H1 (cell line): ENCODE measurements at regions not wholly inside any gene's neighbourhood (a gene's known extent, or its start where the extent isn't known, plus 50 kb on each side); places are given as distances from the start of the nearest gene placed in this dataset.

Experiments
- CTCF ChIA-PET: fragments of 300-600 bp; sonication (Branson Sonifier 250); formaldehyde crosslinking; loops from one replicate; lab custom pipeline; 2021; ENCODE audit not compliant: partially characterized antibody; lab: Charles Lee
- POLR2A ChIA-PET: fragments of 300-600 bp; sonication (Branson Sonifier 250); formaldehyde crosslinking; loops from one replicate; lab custom pipeline; 2021; ENCODE audit warnings: inconsistent platforms; ENCODE audit not compliant: partially characterized antibody; lab: Charles Lee
- DNase-seq, 2 experiments: peaks; one replicate each; pipeline versions ENCODE4 v3.0.0 to v3.0.0-alpha.2; 2010 to 2022; ENCODE audit warnings: low spot score in 2 of 2, low read depth in 1 of 2, mixed read lengths in 1 of 2
- FAIRE-seq: peaks from 2 replicates; lab custom pipeline; 2011; peaks lifted over from hg19 to GRCh38; lab: Jason Lieb, UNC
- H2AFZ ChIP-seq: 2 replicates; pipeline ENCODE4 v1.8.1; 2012; ENCODE audit warnings: low read length, inconsistent platforms
- H2AK5ac ChIP-seq: 2 replicates; pipeline ENCODE4 v1.6.1; 2013; ENCODE audit warnings: low read depth, low read length
- H2BK120ac ChIP-seq: replicated peaks from 2 replicates; pipeline ENCODE3; 2013; ENCODE audit warnings: low read depth, low read length, inconsistent platforms
- H2BK12ac ChIP-seq: 2 replicates; pipeline ENCODE4 v1.6.1; 2013; ENCODE audit warnings: low read depth, low read length
- H2BK15ac ChIP-seq: 2 replicates; pipeline ENCODE4 v1.6.1; 2013; ENCODE audit warnings: low read length
- H2BK20ac ChIP-seq: 2 replicates; pipeline ENCODE4 v1.6.1; 2013; ENCODE audit warnings: low read length
- H2BK5ac ChIP-seq: 2 replicates; pipeline ENCODE4 v1.6.1; 2013; ENCODE audit warnings: low read depth, low read length
- H3K14ac ChIP-seq: 2 replicates; pipeline ENCODE4 v1.6.1; 2013; ENCODE audit warnings: inconsistent platforms; ENCODE audit not compliant: insufficient read length
- H3K18ac ChIP-seq: 2 replicates; pipeline ENCODE4 v1.6.1; 2013; ENCODE audit warnings: low read length; ENCODE audit errors: extremely low read depth
- H3K23ac ChIP-seq: 2 replicates; pipeline ENCODE4 v1.6.1; 2013; ENCODE audit warnings: inconsistent platforms; ENCODE audit not compliant: insufficient read length
- H3K23me2 ChIP-seq: 2 replicates; pipeline ENCODE4 v1.6.1; 2013; ENCODE audit warnings: low read depth, low read length
- H3K27ac ChIP-seq: 2 replicates; pipeline ENCODE4 v1.6.1; 2011; ENCODE audit warnings: low read depth, low read length, inconsistent platforms
- H3K27me3 ChIP-seq, 4 experiments: replicated peaks in 1 of 4; 1 replicate in 1 of 4; 2 replicates in 3 of 4; pipeline versions ENCODE4 v1.6.1 to v1.8.1; 2011 to 2013; ENCODE audit warnings: low read length in 3 of 4, mild to moderate bottlenecking in 3 of 4, inconsistent platforms in 2 of 4, mixed read lengths in 2 of 4, moderate library complexity in 1 of 4; ENCODE audit not compliant: control insufficient read depth in 3 of 4, insufficient read depth in 3 of 4; ENCODE audit errors: extremely low read depth in 1 of 4
- H3K36me3 ChIP-seq, 4 experiments: 2 replicates each; pipeline versions ENCODE4 v1.6.1 to v1.8.1; 2011 to 2013; ENCODE audit warnings: mild to moderate bottlenecking in 4 of 4, low read length in 3 of 4, moderate library complexity in 2 of 4, control low read depth in 1 of 4, inconsistent platforms in 1 of 4; ENCODE audit not compliant: insufficient read depth in 4 of 4, control insufficient read depth in 2 of 4
- H3K4ac ChIP-seq: replicated peaks from 2 replicates; pipeline ENCODE3; 2013; ENCODE audit warnings: low read length, low read depth, mixed read lengths, inconsistent platforms; ENCODE audit not compliant: insufficient read length
- H3K4me1 ChIP-seq, 4 experiments: replicated peaks in 1 of 4; 1 replicate in 1 of 4; 2 replicates in 3 of 4; pipeline versions ENCODE4 v1.6.1 to v1.8.1; 2011 to 2013; ENCODE audit warnings: low read length in 3 of 4, inconsistent platforms in 2 of 4, mixed read lengths in 1 of 4; ENCODE audit not compliant: insufficient read depth in 4 of 4, control insufficient read depth in 3 of 4
- H3K4me2 ChIP-seq, 2 experiments: 2 replicates each; pipeline versions ENCODE4 v1.6.1 to v1.8.1; 2011 to 2013; ENCODE audit warnings: low read depth in 2 of 2, low read length in 2 of 2, control low read depth in 1 of 2, inconsistent platforms in 1 of 2, mild to moderate bottlenecking in 1 of 2; ENCODE audit not compliant: insufficient read depth in 1 of 2
- H3K4me3 ChIP-seq, 4 experiments: fragments of 200-600, 300-600 bp in 1 of 4; sonication (generic), shearing (Covaris generic), sonication (Bioruptor Twin) in 1 of 4; 2 replicates each; pipeline versions ENCODE4 v1.5.1 to v1.8.1; 2011 to 2016; ENCODE audit warnings: low read length in 4 of 4, low read depth in 3 of 4, control low read depth in 2 of 4, inconsistent platforms in 2 of 4, mild to moderate bottlenecking in 2 of 4, mixed read lengths in 1 of 4, moderate library complexity in 1 of 4; ENCODE audit not compliant: insufficient read depth in 2 of 4; ENCODE audit errors: extremely low read depth in 1 of 4
- H3K56ac ChIP-seq: replicated peaks from 2 replicates; pipeline ENCODE3; 2013; ENCODE audit warnings: low read depth, mild to moderate bottlenecking, mixed read lengths, low read length, inconsistent platforms; ENCODE audit not compliant: insufficient read length
- H3K79me1 ChIP-seq: 2 replicates; pipeline ENCODE4 v1.6.1; 2013; ENCODE audit warnings: low read depth, low read length, control low read depth
- H3K79me2 ChIP-seq, 2 experiments: 2 replicates each; pipeline versions ENCODE4 v1.6.1 to v1.8.1; 2012 to 2013; ENCODE audit warnings: low read length in 2 of 2, mild to moderate bottlenecking in 2 of 2, inconsistent platforms in 1 of 2; ENCODE audit not compliant: insufficient read depth in 2 of 2, control insufficient read depth in 1 of 2
- H3K9ac ChIP-seq, 4 experiments: replicated peaks in 1 of 4; 1 replicate in 1 of 4; 2 replicates in 3 of 4; pipeline versions ENCODE4 v1.6.1 to v1.8.1; 2011 to 2013; ENCODE audit warnings: low read depth in 3 of 4, low read length in 3 of 4, control low read depth in 2 of 4, mild to moderate bottlenecking in 2 of 4, moderate library complexity in 2 of 4, inconsistent platforms in 1 of 4; ENCODE audit errors: extremely low read depth in 1 of 4
- H3K9me3 ChIP-seq, 2 experiments: 2 replicates each; pipeline versions ENCODE4 v1.6.1 to v1.8.1; 2012 to 2013; ENCODE audit warnings: mild to moderate bottlenecking in 2 of 2, moderate library complexity in 2 of 2, control low read depth in 1 of 2, inconsistent platforms in 1 of 2, low read depth in 1 of 2, low read length in 1 of 2, mixed read lengths in 1 of 2; ENCODE audit not compliant: insufficient read depth in 2 of 2
- H4K20me1 ChIP-seq, 2 experiments: replicated peaks in 1 of 2; 2 replicates each; pipeline versions ENCODE3 to v1.8.1; 2011 to 2013; ENCODE audit warnings: inconsistent platforms in 2 of 2, low read length in 2 of 2, mild to moderate bottlenecking in 1 of 2; ENCODE audit not compliant: insufficient read depth in 2 of 2, control insufficient read depth in 1 of 2
- H4K5ac ChIP-seq: 2 replicates; pipeline ENCODE4 v1.6.1; 2013; ENCODE audit warnings: low read length, low read depth, mixed read lengths, inconsistent platforms; ENCODE audit not compliant: insufficient read length
- H4K8ac ChIP-seq: 2 replicates; pipeline ENCODE4 v1.8.0; 2013; ENCODE audit warnings: mild to moderate bottlenecking, moderate library complexity, low read length, inconsistent platforms; ENCODE audit not compliant: insufficient read depth; ENCODE audit errors: extremely low read depth
- H4K91ac ChIP-seq: replicated peaks from 2 replicates; pipeline ENCODE3; 2013; ENCODE audit warnings: low read length, mixed read lengths, inconsistent platforms; ENCODE audit not compliant: insufficient read length
- BCL11A ChIP-seq, 2 experiments: IDR thresholded peaks; one replicate each; pipeline ENCODE4 v1.6.1; 2011; ENCODE audit warnings: low read depth in 2 of 2, low read length in 2 of 2, mild to moderate bottlenecking in 2 of 2
- BRCA1 ChIP-seq: IDR thresholded peaks from 2 replicates; pipeline ENCODE4 v1.6.1; 2012; ENCODE audit warnings: low read depth, low read length, improper control_type of control experiment
- CBX5 ChIP-seq: fragments of 300-800, 300-1000 bp; sonication (generic); IDR thresholded peaks from 2 replicates; pipeline ENCODE4 v1.7.1; 2016; ENCODE audit warnings: antibody characterized with exemption, low read length, low read depth
- EP300 ChIP-seq, 2 experiments: IDR thresholded peaks; 1 replicate in 1 of 2; 2 replicates in 1 of 2; pipeline ENCODE4 v1.6.1; 2011 to 2012; ENCODE audit warnings: low read depth in 2 of 2, low read length in 2 of 2, mild to moderate bottlenecking in 2 of 2, borderline replicate concordance in 1 of 2, inconsistent platforms in 1 of 2, moderate library complexity in 1 of 2
- GTF2F1 ChIP-seq: IDR thresholded peaks from 2 replicates; pipeline ENCODE4 v1.6.1; 2012; ENCODE audit warnings: low read depth, low read length, improper control_type of control experiment, borderline replicate concordance
- KDM1A ChIP-seq: fragments of 200-600, 300-600 bp; sonication (generic); IDR thresholded peaks from 2 replicates; pipeline ENCODE4 v1.7.1; 2016; ENCODE audit warnings: mild to moderate bottlenecking, low read length, borderline replicate concordance
- NANOG ChIP-seq: IDR thresholded peaks from 2 replicates; pipeline ENCODE4 v1.6.1; 2011; ENCODE audit warnings: low read length, low read depth, mild to moderate bottlenecking, inconsistent platforms; ENCODE audit not compliant: insufficient read depth, poor library complexity, severe bottlenecking
- POU5F1 ChIP-seq: IDR thresholded peaks from 2 replicates; pipeline ENCODE4 v1.6.1; 2011; ENCODE audit warnings: low read depth, mild to moderate bottlenecking, low read length, moderate library complexity
- RAD21 ChIP-seq, 2 experiments: IDR thresholded peaks in 1 of 2; conservative IDR thresholded peaks in 1 of 2; 2 replicates each; pipeline ENCODE4 v1.6.1; 2011; ENCODE audit warnings: low read depth in 2 of 2, low read length in 2 of 2, improper control_type of control experiment in 1 of 2, inconsistent platforms in 1 of 2, mild to moderate bottlenecking in 1 of 2, moderate library complexity in 1 of 2
- RFX5 ChIP-seq: IDR thresholded peaks from 2 replicates; pipeline ENCODE4 v1.6.1; 2011; ENCODE audit warnings: low read depth, low read length, improper control_type of control experiment, borderline replicate concordance
- RXRA ChIP-seq: IDR thresholded peaks from 2 replicates; pipeline ENCODE4 v1.6.1; 2011; ENCODE audit warnings: low read depth, mild to moderate bottlenecking, low read length, moderate library complexity; ENCODE audit not compliant: insufficient read depth
- SAP30 ChIP-seq: fragments of 300-600 bp; sonication (generic); IDR thresholded peaks from 2 replicates; pipeline ENCODE4 v1.7.1; 2012; ENCODE audit warnings: low read length, moderate library complexity, mild to moderate bottlenecking, inconsistent platforms; ENCODE audit not compliant: insufficient read depth, insufficient replicate concordance
- TAF1 ChIP-seq: IDR thresholded peaks from 2 replicates; pipeline ENCODE4 v1.6.1; 2011; ENCODE audit warnings: mild to moderate bottlenecking, low read depth, low read length
- YY1 ChIP-seq: IDR thresholded peaks from 2 replicates; pipeline ENCODE4 v1.6.1; 2011; ENCODE audit warnings: low read depth, mild to moderate bottlenecking, low read length
- ZNF274 ChIP-seq: IDR thresholded peaks from 2 replicates; pipeline ENCODE4 v1.7.0; 2012; ENCODE audit warnings: low read length, borderline replicate concordance; ENCODE audit errors: extremely low read depth
- WGBS, 2 experiments: shearing (Covaris generic) in 1 of 2; methylation state at CpG; one replicate each; pipeline versions ENCODE4 v1.1.6 to v1.1.7; 2013 to 2015; ENCODE audit warnings: low lambda C conversion rate in 2 of 2, mixed read lengths in 2 of 2, inconsistent platforms in 1 of 2, low coverage in 1 of 2, missing lambda C conversion rate in 1 of 2; ENCODE audit not compliant: insufficient replicate concordance in 2 of 2, insufficient coverage in 1 of 2, insufficient read length in 1 of 2; ENCODE audit errors: extremely low coverage in 1 of 2, missing lambda C conversion rate in 1 of 2; 5-methylcytosine and 5-hydroxymethylcytosine counted together

GRCh38 chr5:119879446-119879845 is 250.1 kb downstream of the FAM170A start:
- H3K23me2 ChIP-seq: no peaks in the 10 kb centered on the region
- H2AK5ac ChIP-seq: no peak overlapping the region
- H3K27me3 ChIP-seq: no peaks in the 10 kb centered on the region
- no peak overlapping the region for H2BK15ac ChIP-seq
- FAIRE-seq (no peak), DNase-seq (no peak)
- H4K5ac ChIP-seq: no peak overlapping the region
- H3K56ac ChIP-seq: no peak overlapping the region
- POLR2A ChIA-PET: no interaction called here
- no peak overlapping the region for H3K18ac ChIP-seq
- CTCF ChIA-PET: no interaction called here
- no peak overlapping the region for H3K4me3 ChIP-seq
- no peak overlapping the region for H2BK5ac ChIP-seq
- H3K4me1 ChIP-seq: no peaks in the 10 kb centered on the region
- H3K4me2 ChIP-seq: no peak overlapping the region
- 93% methylated on average over 2 of the region's 2 CpGs; no CpG with 5 or more reads in 1 of the 2 experiments for WGBS, 2 experiments
- H2AFZ ChIP-seq: no peak overlapping the region
- no peak overlapping the region for H3K4ac ChIP-seq
- no peak overlapping the region for H2BK20ac ChIP-seq
- no peaks in the 10 kb centered on the region for H3K36me3 ChIP-seq
- H3K23ac ChIP-seq: no peak overlapping the region
- no peaks in the 10 kb centered on the region for H3K79me1 ChIP-seq
- H3K9me3 ChIP-seq: no peaks in the 10 kb centered on the region
- H2BK12ac ChIP-seq: no peak overlapping the region
- no peak overlapping the region for H3K27ac ChIP-seq
- H4K91ac ChIP-seq: no peak overlapping the region
- no peaks in the 10 kb centered on the region for H4K20me1 ChIP-seq
- no peak overlapping the region for H3K9ac ChIP-seq
- no peak overlapping the region for H2BK120ac ChIP-seq
- H3K14ac ChIP-seq: no peak overlapping the region
- H3K79me2 ChIP-seq: no peaks in the 10 kb centered on the region
- H4K8ac ChIP-seq: no peak overlapping the region
- TF ChIP-seq NANOG (no peak), CBX5 (no peak), ZNF274 (no peak), RXRA (no peak), EP300 (IDR thresholded peaks at IDR 0.05; ENCODE audit: borderline replicate concordance in 1 of 2, low read depth in 2 of 2, low read length in 2 of 2) (no peak), GTF2F1 (no peak), YY1 (no peak), BCL11A (IDR thresholded peaks at IDR 0.05; ENCODE audit: low read depth in 2 of 2, low read length in 2 of 2) (no peak), RAD21 (IDR thresholded peaks at IDR 0.05 in 1 of 2, conservative IDR thresholded peaks at IDR 0.05 in 1 of 2; ENCODE audit: low read depth in 2 of 2, low read length in 2 of 2) (no peak), BRCA1 (no peak), SAP30 (no peak), POU5F1 (no peak), RFX5 (no peak), KDM1A (no peak), TAF1 (no peak)
